ENCODE measurements at regions not wholly inside any gene's neighbourhood (a gene's known extent, or its start where the extent isn't known, plus 50 kb on each side); places are given as distances from the start of the nearest gene placed in this dataset.

DNA sequence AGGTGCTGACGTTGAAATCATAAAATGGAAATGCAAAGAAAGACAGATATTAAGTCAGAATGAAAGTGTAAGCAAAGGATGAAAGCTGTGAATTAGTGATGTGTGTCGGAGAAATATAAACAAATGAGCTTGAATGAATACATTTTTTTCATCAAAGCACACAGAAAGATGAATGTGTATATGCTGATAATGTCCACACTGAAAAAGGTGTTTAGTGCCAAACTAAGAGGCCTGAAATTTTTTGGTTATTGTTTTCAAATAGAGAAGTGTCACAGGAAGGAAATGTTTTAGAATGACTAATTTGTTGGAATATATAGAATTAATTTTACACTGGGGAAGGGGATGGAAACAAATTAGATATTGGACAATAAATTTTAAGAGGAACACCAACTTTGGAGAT is 1217.6 kb downstream of the PCDH18 start:
- TF ChIP-seq YY1 (IDR thresholded peaks at IDR 0.05; ENCODE audit: low read depth) (no peak), CREB1 (IDR thresholded peaks at IDR 0.05; ENCODE audit: low read depth) (no peak), TAF1 (IDR thresholded peaks at IDR 0.05; ENCODE audit: low read depth) (no peak), ZBTB7A (IDR thresholded peaks at IDR 0.05; ENCODE audit: low read depth) (no peak), EGR1 (IDR thresholded peaks at IDR 0.05) (no peak), EP300 (IDR thresholded peaks at IDR 0.05; ENCODE audit: borderline replicate concordance) (no peak), CEBPB (IDR thresholded peaks at IDR 0.05) (no peak), TCF12 (IDR thresholded peaks at IDR 0.05; ENCODE audit: low read depth) (no peak), FOXM1 (IDR thresholded peaks at IDR 0.05; ENCODE audit: borderline replicate concordance, low read depth) (no peak)
- TF ChIP-seq, protein P1, sequence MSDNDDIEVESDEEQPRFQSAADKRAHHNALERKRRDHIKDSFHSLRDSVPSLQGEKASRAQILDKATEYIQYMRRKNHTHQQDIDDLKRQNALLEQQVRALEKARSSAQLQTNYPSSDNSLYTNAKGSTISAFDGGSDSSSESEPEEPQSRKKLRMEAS (IDR thresholded peaks at IDR 0.05), result no peak
- TF ChIP-seq, protein P2, sequence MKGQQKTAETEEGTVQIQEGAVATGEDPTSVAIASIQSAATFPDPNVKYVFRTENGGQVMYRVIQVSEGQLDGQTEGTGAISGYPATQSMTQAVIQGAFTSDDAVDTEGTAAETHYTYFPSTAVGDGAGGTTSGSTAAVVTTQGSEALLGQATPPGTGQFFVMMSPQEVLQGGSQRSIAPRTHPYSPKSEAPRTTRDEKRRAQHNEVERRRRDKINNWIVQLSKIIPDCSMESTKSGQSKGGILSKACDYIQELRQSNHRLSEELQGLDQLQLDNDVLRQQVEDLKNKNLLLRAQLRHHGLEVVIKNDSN (IDR thresholded peaks at IDR 0.05), result no peak

DNA sequence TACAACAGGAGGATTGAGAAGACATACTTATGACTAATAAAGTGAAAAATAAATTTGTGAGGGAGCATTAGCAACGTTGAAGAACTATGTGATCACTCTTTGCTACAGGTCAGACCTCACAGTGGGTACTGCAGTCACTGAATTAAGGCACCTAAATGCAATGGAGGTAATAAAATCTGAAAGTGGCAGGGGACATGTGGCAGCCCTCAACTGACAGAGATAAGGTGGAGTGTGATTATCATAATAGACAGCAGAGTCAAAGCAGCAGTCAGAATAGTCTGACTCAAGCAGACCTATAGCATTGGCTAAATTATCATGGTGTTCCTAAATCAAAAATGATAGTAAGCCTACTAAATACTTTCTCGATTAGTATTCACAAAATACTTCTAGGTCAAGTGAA is 1220.5 kb downstream of the PCDH18 start:
- TF ChIP-seq FOXM1 (IDR thresholded peaks at IDR 0.05; ENCODE audit: borderline replicate concordance, low read depth) (no peak), YY1 (IDR thresholded peaks at IDR 0.05; ENCODE audit: low read depth) (no peak), NFIC (IDR thresholded peaks at IDR 0.05) (no peak), ZBTB7A (IDR thresholded peaks at IDR 0.05; ENCODE audit: low read depth) (no peak), EGR1 (IDR thresholded peaks at IDR 0.05) (no peak), EP300 (IDR thresholded peaks at IDR 0.05; ENCODE audit: borderline replicate concordance) (no peak), TEAD4 (IDR thresholded peaks at IDR 0.05) (no peak), TCF12 (IDR thresholded peaks at IDR 0.05; ENCODE audit: low read depth) (no peak), CEBPB (IDR thresholded peaks at IDR 0.05) (no peak), RAD21 (IDR thresholded peaks at IDR 0.05; ENCODE audit: low read depth) (no peak), CREB1 (IDR thresholded peaks at IDR 0.05; ENCODE audit: low read depth) (no peak), TAF1 (IDR thresholded peaks at IDR 0.05; ENCODE audit: low read depth) (no peak)
- TF ChIP-seq, protein P3, sequence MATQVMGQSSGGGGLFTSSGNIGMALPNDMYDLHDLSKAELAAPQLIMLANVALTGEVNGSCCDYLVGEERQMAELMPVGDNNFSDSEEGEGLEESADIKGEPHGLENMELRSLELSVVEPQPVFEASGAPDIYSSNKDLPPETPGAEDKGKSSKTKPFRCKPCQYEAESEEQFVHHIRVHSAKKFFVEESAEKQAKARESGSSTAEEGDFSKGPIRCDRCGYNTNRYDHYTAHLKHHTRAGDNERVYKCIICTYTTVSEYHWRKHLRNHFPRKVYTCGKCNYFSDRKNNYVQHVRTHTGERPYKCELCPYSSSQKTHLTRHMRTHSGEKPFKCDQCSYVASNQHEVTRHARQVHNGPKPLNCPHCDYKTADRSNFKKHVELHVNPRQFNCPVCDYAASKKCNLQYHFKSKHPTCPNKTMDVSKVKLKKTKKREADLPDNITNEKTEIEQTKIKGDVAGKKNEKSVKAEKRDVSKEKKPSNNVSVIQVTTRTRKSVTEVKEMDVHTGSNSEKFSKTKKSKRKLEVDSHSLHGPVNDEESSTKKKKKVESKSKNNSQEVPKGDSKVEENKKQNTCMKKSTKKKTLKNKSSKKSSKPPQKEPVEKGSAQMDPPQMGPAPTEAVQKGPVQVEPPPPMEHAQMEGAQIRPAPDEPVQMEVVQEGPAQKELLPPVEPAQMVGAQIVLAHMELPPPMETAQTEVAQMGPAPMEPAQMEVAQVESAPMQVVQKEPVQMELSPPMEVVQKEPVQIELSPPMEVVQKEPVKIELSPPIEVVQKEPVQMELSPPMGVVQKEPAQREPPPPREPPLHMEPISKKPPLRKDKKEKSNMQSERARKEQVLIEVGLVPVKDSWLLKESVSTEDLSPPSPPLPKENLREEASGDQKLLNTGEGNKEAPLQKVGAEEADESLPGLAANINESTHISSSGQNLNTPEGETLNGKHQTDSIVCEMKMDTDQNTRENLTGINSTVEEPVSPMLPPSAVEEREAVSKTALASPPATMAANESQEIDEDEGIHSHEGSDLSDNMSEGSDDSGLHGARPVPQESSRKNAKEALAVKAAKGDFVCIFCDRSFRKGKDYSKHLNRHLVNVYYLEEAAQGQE (IDR thresholded peaks at IDR 0.05; ENCODE audit: low read depth), result no peak
- TF ChIP-seq, protein P2 (IDR thresholded peaks at IDR 0.05), result no peak
- TF ChIP-seq, protein P1 (IDR thresholded peaks at IDR 0.05), result no peak

DNA sequence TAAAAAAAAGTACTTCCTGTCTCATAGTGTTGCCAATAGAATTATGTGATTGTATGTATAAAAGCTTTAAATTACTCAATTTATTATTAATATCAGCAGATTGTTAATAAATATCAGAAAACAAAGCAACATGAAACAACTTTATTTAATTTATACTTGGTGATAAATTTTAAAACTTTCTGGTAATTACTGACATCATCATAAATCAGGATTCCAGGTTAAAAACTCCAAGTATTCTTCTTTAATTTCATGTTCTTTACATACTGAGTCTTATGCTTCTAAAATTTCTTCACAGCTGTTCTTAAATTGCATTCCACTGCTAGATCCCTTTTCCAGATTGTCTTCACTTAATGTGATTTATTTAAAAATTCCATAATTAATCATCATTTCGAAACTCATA is 1224.5 kb downstream of the PCDH18 start:
- TF ChIP-seq, protein P1 (IDR thresholded peaks at IDR 0.05), result no peak
- TF ChIP-seq EGR1 (IDR thresholded peaks at IDR 0.05) (no peak), NFIC (IDR thresholded peaks at IDR 0.05) (no peak), YY1 (IDR thresholded peaks at IDR 0.05; ENCODE audit: low read depth) (no peak), TEAD4 (IDR thresholded peaks at IDR 0.05) (no peak), TCF12 (IDR thresholded peaks at IDR 0.05; ENCODE audit: low read depth) (no peak), EP300 (IDR thresholded peaks at IDR 0.05; ENCODE audit: borderline replicate concordance) (no peak), CEBPB (IDR thresholded peaks at IDR 0.05) (no peak), FOXM1 (IDR thresholded peaks at IDR 0.05; ENCODE audit: borderline replicate concordance, low read depth) (no peak), CREB1 (IDR thresholded peaks at IDR 0.05; ENCODE audit: low read depth) (no peak), RAD21 (IDR thresholded peaks at IDR 0.05; ENCODE audit: low read depth) (no peak), ZBTB7A (IDR thresholded peaks at IDR 0.05; ENCODE audit: low read depth) (no peak), TAF1 (IDR thresholded peaks at IDR 0.05; ENCODE audit: low read depth) (no peak)
- TF ChIP-seq, protein P2 (IDR thresholded peaks at IDR 0.05), result no peak
- TF ChIP-seq, protein P3 (IDR thresholded peaks at IDR 0.05; ENCODE audit: low read depth), result no peak

DNA sequence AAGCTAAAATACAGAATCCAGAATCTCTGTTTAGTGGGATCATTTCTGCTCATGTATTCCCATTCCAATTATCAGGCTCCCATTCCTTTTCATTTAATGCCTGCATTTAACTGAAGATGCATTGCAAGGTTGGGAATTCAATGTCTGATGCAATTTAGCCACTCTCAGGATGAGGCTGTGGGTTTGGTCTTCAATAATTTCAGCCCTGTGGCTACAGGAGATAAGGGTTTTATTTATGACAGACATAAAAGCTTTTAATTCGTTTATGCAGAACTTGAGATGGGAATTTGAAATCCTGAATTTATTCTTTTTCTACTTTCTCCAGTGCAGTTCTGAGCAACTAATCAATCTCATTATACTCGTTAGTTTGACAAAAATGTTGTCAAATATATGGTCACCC is 1225.9 kb downstream of the PCDH18 start:
- TF ChIP-seq RAD21 (IDR thresholded peaks at IDR 0.05; ENCODE audit: low read depth), result no peak
- no peak for TF ChIP-seq ZBTB7A (IDR thresholded peaks at IDR 0.05; ENCODE audit: low read depth)
- no peak for TF ChIP-seq TAF1 (IDR thresholded peaks at IDR 0.05; ENCODE audit: low read depth)
- TF ChIP-seq EP300 (IDR thresholded peaks at IDR 0.05; ENCODE audit: borderline replicate concordance), result no peak
- no peak for TF ChIP-seq CEBPB (IDR thresholded peaks at IDR 0.05)
- TF ChIP-seq TEAD4 (IDR thresholded peaks at IDR 0.05), result no peak
- no peak for TF ChIP-seq FOXM1 (IDR thresholded peaks at IDR 0.05; ENCODE audit: borderline replicate concordance, low read depth)
- TF ChIP-seq NFIC (IDR thresholded peaks at IDR 0.05), result no peak
- TF ChIP-seq, protein P3 (IDR thresholded peaks at IDR 0.05; ENCODE audit: low read depth), result no peak
- TF ChIP-seq, protein P1 (IDR thresholded peaks at IDR 0.05), result no peak
- TF ChIP-seq, protein P2 (IDR thresholded peaks at IDR 0.05), result no peak
- TF ChIP-seq CREB1 (IDR thresholded peaks at IDR 0.05; ENCODE audit: low read depth), result no peak

Data from Ishikawa (cell line).